Stimulated activated naive CD4-positive, alpha-beta T cell (primary cell): ENCODE measurements at regions not wholly inside any gene's neighbourhood (a gene's known extent, or its start where the extent isn't known, plus 50 kb on each side); places are given as distances from the start of the nearest gene placed in this dataset.

Experiments used
- DNase-seq, 6 experiments: peaks; one replicate each; lab custom pipeline; 2025; lab: John Stamatoyannopoulos, UW

GRCh38 chr4:62344915-62345314 is 1144.8 kb downstream of the ADGRL3 start:
- DNase-seq, result no peak

GRCh38 chr4:62344474-62344873 is 1144.3 kb downstream of the ADGRL3 start:
- DNase-seq, result no peak

GRCh38 chr4:62342346-62342745 is 1142.2 kb downstream of the ADGRL3 start:
- no peak for DNase-seq

GRCh38 chr4:62328526-62328925 is 1128.4 kb downstream of the ADGRL3 start:
- no peak for DNase-seq

- DNase-seq, result no peak
Measured at GRCh38 chr4:62327612-62328297, 1127.6 kb downstream of the ADGRL3 start.

GRCh38 chr4:62324215-62324614 is 1124.1 kb downstream of the ADGRL3 start:
- DNase-seq, result no peak

GRCh38 chr4:62320612-62321011 is 1120.5 kb downstream of the ADGRL3 start:
- no peak for DNase-seq

GRCh38 chr4:62302710-62303109 is 1102.6 kb downstream of the ADGRL3 start:
- no peak for DNase-seq

- no peak for DNase-seq
Measured at GRCh38 chr4:62301500-62301899, 1101.4 kb downstream of the ADGRL3 start.

GRCh38 chr4:62293551-62293950 is 1093.4 kb downstream of the ADGRL3 start:
- DNase-seq, result no peak

GRCh38 chr4:62292911-62293310 is 1092.8 kb downstream of the ADGRL3 start:
- no peak for DNase-seq

GRCh38 chr4:62288808-62289541 is 1088.8 kb downstream of the ADGRL3 start:
- DNase-seq, result no peak

- no peak for DNase-seq
Measured at GRCh38 chr4:62285026-62285425, 1084.9 kb downstream of the ADGRL3 start.

GRCh38 chr4:62279689-62280088 is 1079.6 kb downstream of the ADGRL3 start:
- no peak for DNase-seq

GRCh38 chr4:62275470-62275869 is 1075.3 kb downstream of the ADGRL3 start:
- no peak for DNase-seq

- no peak for DNase-seq
Measured at GRCh38 chr4:62274782-62275181, 1074.7 kb downstream of the ADGRL3 start.

- DNase-seq, result no peak
Measured at GRCh38 chr4:62271107-62271506, 1071.0 kb downstream of the ADGRL3 start.

- no peak for DNase-seq
Measured at GRCh38 chr4:62269918-62270317, 1069.8 kb downstream of the ADGRL3 start.

GRCh38 chr4:62263454-62263853 is 1063.3 kb downstream of the ADGRL3 start:
- no peak for DNase-seq

GRCh38 chr4:62262676-62263075 is 1062.5 kb downstream of the ADGRL3 start:
- no peak for DNase-seq

GRCh38 chr4:62260254-62260653 is 1060.1 kb downstream of the ADGRL3 start:
- DNase-seq, result no peak

GRCh38 chr4:62256479-62256878 is 1056.4 kb downstream of the ADGRL3 start:
- no peak for DNase-seq

- DNase-seq, result no peak
Measured at GRCh38 chr4:62252728-62253127, 1052.6 kb downstream of the ADGRL3 start.

- no peak for DNase-seq
Measured at GRCh38 chr4:62250100-62250499, 1050.0 kb downstream of the ADGRL3 start.
